Astrocyte (in vitro differentiated cells and primary cell): ENCODE measurements at regions not wholly inside any gene's neighbourhood (a gene's known extent, or its start where the extent isn't known, plus 50 kb on each side); places are given as distances from the start of the nearest gene placed in this dataset.

Experiments used
- CTCF ChIP-seq: IDR thresholded peaks from 2 replicates; pipeline ENCODE4 v1.5.1; 2011; ENCODE audit warnings: low read depth, mild to moderate bottlenecking, inconsistent platforms, low read length, moderate library complexity; ENCODE audit not compliant: insufficient read depth
- EZH2 ChIP-seq: IDR thresholded peaks from 2 replicates; pipeline ENCODE4 v1.6.1; 2012; ENCODE audit warnings: mild to moderate bottlenecking, low read length, inconsistent platforms; ENCODE audit not compliant: insufficient read depth

GRCh38 chr11:92492372-92492771 is 267.8 kb downstream of the FAT3 start:
- no peak for TF ChIP-seq CTCF
- TF ChIP-seq EZH2 = no peak
